CD14-positive monocyte (primary cell): ENCODE measurements at regions not wholly inside any gene's neighbourhood (a gene's known extent, or its start where the extent isn't known, plus 50 kb on each side); places are given as distances from the start of the nearest gene placed in this dataset.

ENCODE experiments used
- DNase-seq, 3 donors: peaks; one replicate each; pipeline ENCODE4 v3.0.0-alpha.2; 2011 to 2022
- H2AFZ ChIP-seq: 2 replicates; pipeline ENCODE4 v1.6.0; 2012; ENCODE audit warnings: mild to moderate bottlenecking, low read depth, low read length, inconsistent platforms; ENCODE audit not compliant: insufficient read depth, poor library complexity, severe bottlenecking
- H3K27ac ChIP-seq, 2 donors: 1 replicate in 1 of 2; 2 replicates in 1 of 2; pipeline ENCODE4 v1.5.1; 2012 to 2013; ENCODE audit warnings: low read length in 2 of 2, control low read depth in 1 of 2, inconsistent platforms in 1 of 2, low read depth in 1 of 2, mild to moderate bottlenecking in 1 of 2
- H3K27me3 ChIP-seq, 2 donors: one replicate each; pipeline versions ENCODE4 v1.6.0 to v1.6.1; 2011 to 2013; ENCODE audit warnings: low read length in 2 of 2; ENCODE audit not compliant: control insufficient read depth in 2 of 2, insufficient read depth in 2 of 2
- H3K36me3 ChIP-seq, 2 donors: replicated peaks in 1 of 2; 1 replicate in 1 of 2; 2 replicates in 1 of 2; pipeline versions ENCODE4 v1.5.1 to v1.6.1; 2012 to 2013; ENCODE audit warnings: low read length in 2 of 2, control low read depth in 1 of 2, inconsistent platforms in 1 of 2, mild to moderate bottlenecking in 1 of 2; ENCODE audit not compliant: insufficient read depth in 2 of 2, control insufficient read depth in 1 of 2
- H3K4me1 ChIP-seq, 2 donors: 1 replicate in 1 of 2; 2 replicates in 1 of 2; pipeline versions ENCODE4 v1.5.1 to v1.6.1; 2012 to 2013; ENCODE audit warnings: low read length in 2 of 2, control low read depth in 1 of 2, inconsistent platforms in 1 of 2, mild to moderate bottlenecking in 1 of 2, moderate library complexity in 1 of 2; ENCODE audit not compliant: insufficient read depth in 2 of 2, control insufficient read depth in 1 of 2
- H3K4me2 ChIP-seq: replicated peaks from 2 replicates; pipeline ENCODE3; 2012; ENCODE audit warnings: low read length, moderate library complexity, mild to moderate bottlenecking; ENCODE audit not compliant: poor library complexity, severe bottlenecking; ENCODE audit errors: extremely low read depth
- H3K4me3 ChIP-seq, 3 experiments: fragments of 200-600 bp in 1 of 3; sonication (generic) in 1 of 3; replicated peaks in 1 of 3; 1 replicate in 2 of 3; 2 replicates in 1 of 3; pipeline ENCODE4 v1.5.1; 2011 to 2013; ENCODE audit warnings: low read length in 3 of 3, mild to moderate bottlenecking in 3 of 3, control low read depth in 2 of 3, low read depth in 2 of 3, inconsistent platforms in 1 of 3, moderate library complexity in 1 of 3
- H3K79me2 ChIP-seq: 2 replicates; pipeline ENCODE4 v1.6.0; 2012; ENCODE audit warnings: mild to moderate bottlenecking, control low read depth, inconsistent platforms, low read length, moderate library complexity; ENCODE audit not compliant: insufficient read depth
- H3K9ac ChIP-seq: 2 replicates; pipeline ENCODE4 v1.6.0; 2017; ENCODE audit warnings: low read length, mild to moderate bottlenecking; ENCODE audit not compliant: insufficient read depth, poor library complexity, severe bottlenecking
- H3K9me3 ChIP-seq, 2 donors: replicated peaks in 1 of 2; 1 replicate in 1 of 2; 2 replicates in 1 of 2; pipeline versions ENCODE4 v1.5.1 to v1.6.1; 2012 to 2013; ENCODE audit warnings: low read length in 2 of 2, control low read depth in 1 of 2; ENCODE audit not compliant: control insufficient read depth in 1 of 2, insufficient read depth in 1 of 2
- H4K20me1 ChIP-seq: 2 replicates; pipeline ENCODE4 v1.6.0; 2012; ENCODE audit warnings: mild to moderate bottlenecking, low read length, control low read depth, moderate library complexity; ENCODE audit not compliant: insufficient read depth
- H3K27ac Mint-ChIP-seq, 7 donors: one replicate each; pipeline ENCODE4 v1.8.0; 2020; ENCODE audit warnings: mild to moderate bottlenecking in 7 of 7, mixed read lengths in 7 of 7, moderate library complexity in 6 of 7, inconsistent platforms in 2 of 7
- H3K27me3 Mint-ChIP-seq, 3 donors: one replicate each; pipeline ENCODE4 v1.8.0; 2021 to 2022; ENCODE audit warnings: low read depth in 3 of 3, mild to moderate bottlenecking in 3 of 3, mixed read lengths in 3 of 3, moderate library complexity in 3 of 3, inconsistent platforms in 1 of 3
- H3K36me3 Mint-ChIP-seq, 2 donors: one replicate each; pipeline ENCODE4 v1.8.0; 2020; ENCODE audit warnings: mixed read lengths in 2 of 2, inconsistent platforms in 1 of 2, mild to moderate bottlenecking in 1 of 2
- H3K4me1 Mint-ChIP-seq: one replicate; pipeline ENCODE4 v1.8.0; 2020; ENCODE audit warnings: mild to moderate bottlenecking, mixed read lengths
- H3K4me3 Mint-ChIP-seq, 2 donors: one replicate each; pipeline ENCODE4 v1.8.0; 2020; ENCODE audit warnings: mild to moderate bottlenecking in 2 of 2, mixed read lengths in 2 of 2, moderate library complexity in 1 of 2
- H3K9me3 Mint-ChIP-seq, 7 donors: one replicate each; pipeline ENCODE4 v1.8.0; 2020 to 2022; ENCODE audit warnings: mixed read lengths in 7 of 7, mild to moderate bottlenecking in 6 of 7, moderate library complexity in 6 of 7, inconsistent platforms in 2 of 7
- CTCF ChIP-seq: fragments of 200-600 bp; IDR thresholded peaks from one replicate; pipeline ENCODE4 v1.8.0; 2022; ENCODE audit warnings: antibody characterized with exemption, mild to moderate bottlenecking
- WGBS: methylation state at CpG from one replicate; pipeline ENCODE4 v1.1.5; 2013; ENCODE audit warnings: missing lambda C conversion rate; ENCODE audit not compliant: insufficient coverage; 5-methylcytosine and 5-hydroxymethylcytosine counted together
- intact Hi-C, 2 donors: fragments of 100-400 bp; cut with micrococcal nuclease; formaldehyde crosslinking; loops; one replicate each; pipeline versions ENCODE4 v1.15.0 to v1.15.1; 2023

DNA sequence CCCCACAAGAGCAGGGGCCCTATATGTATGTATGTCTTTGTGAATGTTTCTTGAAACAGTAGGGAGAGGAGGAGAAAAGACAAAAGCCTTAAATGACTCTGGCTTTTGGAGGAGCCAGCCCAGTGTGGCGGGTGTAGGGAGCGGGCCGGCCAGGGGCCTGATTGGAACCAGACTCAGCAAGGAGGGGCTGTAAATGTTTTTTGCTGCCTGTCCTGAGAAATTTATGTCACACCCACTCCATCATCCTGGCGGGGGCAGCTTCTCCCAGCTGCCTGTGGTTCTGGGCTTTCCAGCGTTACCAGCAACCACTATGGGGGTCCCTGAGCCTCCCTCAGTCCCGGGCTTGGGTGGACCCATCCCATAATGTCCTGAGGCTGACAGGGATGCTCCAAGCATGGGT, 130.8 kb downstream of the PJA1 start:
- Histone ChIP-seq H3K4me1 (no peaks in the 10 kb centered on the region), H3K27ac (no peak overlapping the region), H3K9ac (no peak overlapping the region), H2AFZ (no peak overlapping the region), H3K79me2 (no peaks in the 10 kb centered on the region), H3K9me3 (no peaks in the 10 kb centered on the region), H3K4me2 (no peak overlapping the region), H3K27me3 (no peaks in the 10 kb centered on the region), H3K36me3 (no peaks in the 10 kb centered on the region), H3K4me3 (no peak overlapping the region), H4K20me1 (no peaks in the 10 kb centered on the region)
- no peak for TF ChIP-seq CTCF
- Mint-ChIP-seq H3K36me3 (no peaks in the 10 kb centered on the region), H3K4me3 (no peak overlapping the region), H3K27ac (no peak overlapping the region), H3K4me1 (no peaks in the 10 kb centered on the region), H3K9me3 (peaks cover 0 to 2% (median 0%) of the 10 kb centered on the region in 7 donors), H3K27me3 (peaks cover 1 to 8% (median 5%) of the 10 kb centered on the region in 3 donors)
- 100% methylated on average over 1 of the region's 6 CpGs for WGBS
- no peak for DNase-seq
- intact Hi-C loops: no loop called here

- H3K27ac ChIP-seq: no peak overlapping the region
Observed at GRCh38 chrX:69033936-69034335, 131.3 kb downstream of the PJA1 start.

More at GRCh38 chrX:69033936-69034335, 131.3 kb downstream of the PJA1 start:
- Histone ChIP-seq H4K20me1 (no peaks in the 10 kb centered on the region), H3K27me3 (no peaks in the 10 kb centered on the region), H3K36me3 (no peaks in the 10 kb centered on the region), H3K9ac (no peak overlapping the region), H2AFZ (no peak overlapping the region), H3K79me2 (no peaks in the 10 kb centered on the region), H3K4me1 (no peaks in the 10 kb centered on the region), H3K4me3 (no peak overlapping the region), H3K9me3 (no peaks in the 10 kb centered on the region), H3K4me2 (no peak overlapping the region)
- Mint-ChIP-seq H3K27me3 (peaks cover 1 to 8% (median 5%) of the 10 kb centered on the region in 3 donors), H3K9me3 (peaks cover 0 to 2% (median 0%) of the 10 kb centered on the region in 7 donors), H3K4me3 (no peak overlapping the region), H3K36me3 (no peaks in the 10 kb centered on the region), H3K4me1 (no peaks in the 10 kb centered on the region), H3K27ac (no peak overlapping the region)
- no peak for DNase-seq
- TF ChIP-seq CTCF: no peak
- intact Hi-C loops: no loop called here
- 92% methylated on average over 4 of the region's 6 CpGs for whole genome bisulfite sequencing
